HepG2 (cell line): ENCODE measurements at regions not wholly inside any gene's neighbourhood (a gene's known extent, or its start where the extent isn't known, plus 50 kb on each side); places are given as distances from the start of the nearest gene placed in this dataset.

Experiments used
- ATAC-seq: fragments of 200-7000 bp; cut with Tn5 transposase; 3 replicates; pipeline ENCODE4 v1.9.1; 2020; ENCODE audit warnings: mild to moderate bottlenecking, moderate library complexity
- BruUV-seq: library from RNA; stranded (reverse); fragments of 400-500 nt; replicated peaks from 2 replicates; lab custom pipeline; 2021; lab: Mats Ljungman, UMichigan
- CTCF ChIA-PET: fragments of 300-600 bp; formaldehyde crosslinking; extraction: SDS; loops from one replicate; lab custom pipeline; 2021; ENCODE audit warnings: low total read pairs, inconsistent platforms, low intra/inter-chr PET ratio; lab: Yijun Ruan, JAX
- POLR2A ChIA-PET: fragments of 350-600 bp; sonication (Branson Sonifier 250); formaldehyde crosslinking; loops from one replicate; lab custom pipeline; 2020; ENCODE audit warnings: antibody characterized with exemption, inconsistent platforms; lab: Yijun Ruan, JAX
- DNase-seq: peaks from one replicate; pipeline ENCODE4 v3.0.0-alpha.2; 2015; ENCODE audit warnings: low spot score
- FAIRE-seq: peaks from 3 replicates; lab custom pipeline; 2011; peaks lifted over from hg19 to GRCh38; lab: Jason Lieb, UNC
- H2AFZ ChIP-seq: one replicate; pipeline ENCODE4 v1.6.1; 2011; ENCODE audit warnings: low read length, inconsistent platforms
- H3K27ac ChIP-seq: fragments of 300-600 bp; 3 replicates; pipeline ENCODE4 v1.8.0; 2011; ENCODE audit warnings: mixed run types, mild to moderate bottlenecking, mixed read lengths, low read length, inconsistent platforms; ENCODE audit not compliant: insufficient read depth; ENCODE audit errors: extremely low read length
- H3K27me3 ChIP-seq, 2 experiments: fragments of 200-600 bp in 1 of 2; 2 replicates in 1 of 2; 3 replicates in 1 of 2; pipeline versions ENCODE4 v1.6.0 to v1.8.0; 2011; ENCODE audit warnings: low read length in 2 of 2, mild to moderate bottlenecking in 2 of 2, moderate library complexity in 2 of 2, inconsistent platforms in 1 of 2; ENCODE audit not compliant: insufficient read depth in 2 of 2, control insufficient read depth in 1 of 2
- H3K36me3 ChIP-seq, 2 experiments: fragments of 200-600 bp in 1 of 2; replicated peaks in 1 of 2; 2 replicates in 1 of 2; 3 replicates in 1 of 2; pipeline versions ENCODE4 v1.5.1 to v1.8.0; 2011; ENCODE audit warnings: low read length in 2 of 2, inconsistent platforms in 1 of 2; ENCODE audit not compliant: insufficient read depth in 2 of 2, control insufficient read depth in 1 of 2
- H3K4me1 ChIP-seq: 2 replicates; pipeline ENCODE4 v1.5.1; 2012; ENCODE audit warnings: low read length, inconsistent platforms; ENCODE audit not compliant: insufficient read depth
- H3K4me2 ChIP-seq: 2 replicates; pipeline ENCODE4 v1.6.0; 2011; ENCODE audit warnings: low read depth, low read length, inconsistent platforms
- H3K4me3 ChIP-seq, 3 experiments: fragments of 200-600 bp in 1 of 3; sonication (generic), shearing (Covaris generic) in 1 of 3; replicated peaks in 1 of 3; 2 replicates each; pipeline ENCODE4 v1.5.1; 2011 to 2016; ENCODE audit warnings: low read length in 3 of 3, inconsistent platforms in 2 of 3, low read depth in 2 of 3, mild to moderate bottlenecking in 2 of 3, control low read depth in 1 of 3, mixed read lengths in 1 of 3; ENCODE audit not compliant: insufficient read depth in 1 of 3
- H3K79me2 ChIP-seq: one replicate; pipeline ENCODE4 v1.6.1; 2011; ENCODE audit warnings: low read length, inconsistent platforms; ENCODE audit not compliant: insufficient read depth
- H3K9ac ChIP-seq: 2 replicates; pipeline ENCODE4 v1.6.0; 2011; ENCODE audit warnings: mild to moderate bottlenecking, low read depth, low read length, inconsistent platforms; ENCODE audit not compliant: insufficient read depth
- H3K9me3 ChIP-seq: 2 replicates; pipeline ENCODE4 v1.5.1; 2012; ENCODE audit warnings: mild to moderate bottlenecking, low read length
- H4K20me1 ChIP-seq: 2 replicates; pipeline ENCODE4 v1.6.0; 2011; ENCODE audit warnings: inconsistent platforms, mild to moderate bottlenecking, low read length, moderate library complexity; ENCODE audit not compliant: insufficient read depth
- BCLAF1 ChIP-seq: fragments of 450-650 bp; IDR thresholded peaks from 2 replicates; pipeline ENCODE4 v1.6.1; 2017; ENCODE audit warnings: mild to moderate bottlenecking
- FOXA1 ChIP-seq, 2 experiments: fragments of 450-650 bp in 1 of 2; sonication (generic) in 1 of 2; formaldehyde crosslinking in 1 of 2; IDR thresholded peaks; 2 replicates each; pipeline versions ENCODE4 v1.4.0 to v1.6.1; 2016 to 2020; ENCODE audit warnings: missing genetic modification reagents in 1 of 2
- JUN ChIP-seq: sonication (generic); formaldehyde crosslinking; IDR thresholded peaks from 2 replicates; pipeline ENCODE4 v1.4.0; 2020; ENCODE audit warnings: mild to moderate bottlenecking, missing genetic modification reagents
- KLF9 ChIP-seq: IDR thresholded peaks from 2 replicates; pipeline ENCODE4 v1.6.1; 2016; ENCODE audit warnings: low read depth
- NR0B2 ChIP-seq: sonication (generic); formaldehyde crosslinking; IDR thresholded peaks from 2 replicates; pipeline ENCODE4 v1.4.0; 2020; ENCODE audit warnings: mild to moderate bottlenecking, missing genetic modification reagents
- PATZ1 ChIP-seq: sonication (generic); formaldehyde crosslinking; IDR thresholded peaks from 2 replicates; pipeline ENCODE4 v1.4.0; 2020; ENCODE audit warnings: missing genetic modification reagents
- TFDP2 ChIP-seq: sonication (generic); formaldehyde crosslinking; IDR thresholded peaks from 2 replicates; pipeline ENCODE4 v1.4.0; 2020; ENCODE audit warnings: missing genetic modification reagents
- ZKSCAN5 ChIP-seq: sonication (generic); formaldehyde crosslinking; IDR thresholded peaks from 2 replicates; pipeline ENCODE4 v1.5.1; 2020; ENCODE audit warnings: mild to moderate bottlenecking, missing genetic modification reagents
- ZNF513 ChIP-seq: sonication (generic); formaldehyde crosslinking; conservative IDR thresholded peaks from 2 replicates; pipeline ENCODE4 v1.5.0; 2020; ENCODE audit warnings: missing genetic modification reagents
- ZSCAN31 ChIP-seq: sonication (generic); formaldehyde crosslinking; IDR thresholded peaks from 2 replicates; pipeline ENCODE4 v1.5.0; 2020; ENCODE audit warnings: low read depth, mild to moderate bottlenecking, missing genetic modification reagents
- WGBS: methylation state at CpG from one replicate; pipeline ENCODE4 v1.1.6; 2017; ENCODE audit warnings: low lambda C conversion rate; 5-methylcytosine and 5-hydroxymethylcytosine counted together
- in situ Hi-C: cut with HindIII; loops from 2 replicates; pipeline ENCODE4 v1.10.0; 2017; ENCODE audit warnings: low pct_unique_long_range_greater_than_20kb; ENCODE audit not compliant: extremely low pct_ligation_motif_present
- intact Hi-C: fragments of 100-400 bp; cut with micrococcal nuclease; formaldehyde crosslinking; loops from one replicate; pipeline ENCODE4 v1.10.0; 2022; ENCODE audit not compliant: unreplicated experiment

GRCh38 chr12:67482751-67483661 lies 165.5 kb upstream of the DYRK2 start:
- no peak overlapping the region for H2AFZ ChIP-seq
- intact Hi-C loops (no loop called here), in situ Hi-C loops (no loop called here)
- CTCF ChIA-PET: no interaction called here
- no peak overlapping the region for H3K27ac ChIP-seq
- POLR2A ChIA-PET: no interaction called here
- no peaks in the 10 kb centered on the region for H3K27me3 ChIP-seq
- peaks cover 14% of the 10 kb centered on the region; the same call in 1 of the 2 replicates for H3K9me3 ChIP-seq
- H3K4me1 ChIP-seq: no peaks in the 10 kb centered on the region
- 6% methylated on average over 5 of the region's 6 CpGs for WGBS
- DNase-seq (no peak), ATAC-seq (no peak), FAIRE-seq (no peak)
- TF ChIP-seq ZKSCAN5 (CRISPR knock-in tag) (no peak), FOXA1 (IDR thresholded peaks at IDR 0.05) (no peak), FOXA1 (CRISPR knock-in tag; IDR thresholded peaks at IDR 0.05) (no peak), PATZ1 (no peak), KLF9 (CRISPR knock-in tag) (no peak), JUN (CRISPR knock-in tag) (no peak), ZSCAN31 (CRISPR knock-in tag) (no peak), ZNF513 (CRISPR knock-in tag) (no peak), BCLAF1 (no peak), NR0B2 (CRISPR knock-in tag) (no peak), TFDP2 (CRISPR knock-in tag) (no peak)
- H4K20me1 ChIP-seq: no peaks in the 10 kb centered on the region
- no peak overlapping the region for H3K9ac ChIP-seq
- H3K4me2 ChIP-seq: no peak overlapping the region
- no TSS peak for BruUV-seq
- H3K36me3 ChIP-seq: no peaks in the 10 kb centered on the region
- H3K79me2 ChIP-seq: no peaks in the 10 kb centered on the region
- no peak overlapping the region for H3K4me3 ChIP-seq
